ENCODE measurements at regions not wholly inside any gene's neighbourhood (a gene's known extent, or its start where the extent isn't known, plus 50 kb on each side); places are given as distances from the start of the nearest gene placed in this dataset.

DNA sequence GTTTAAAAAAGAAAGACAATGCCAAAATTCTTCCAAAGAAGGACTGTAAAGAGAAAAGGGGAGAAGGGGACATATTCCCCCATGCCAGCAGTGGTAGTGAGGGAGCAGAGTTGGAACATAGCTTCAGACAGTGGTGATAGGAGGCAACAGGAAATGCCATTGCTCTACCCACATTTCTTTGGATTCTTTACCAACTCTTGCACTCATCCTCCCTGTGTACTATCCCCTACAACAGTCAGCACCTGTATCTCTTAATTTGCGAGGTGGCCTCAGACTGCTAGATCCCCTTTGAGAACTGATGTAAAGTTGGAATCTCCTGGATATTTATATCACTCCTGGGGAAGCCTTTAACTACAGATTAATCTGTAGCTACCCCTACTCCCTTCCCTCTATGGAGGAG, 320.6 kb upstream of the PTGER4 start:
- TF ChIP-seq, protein P1, sequence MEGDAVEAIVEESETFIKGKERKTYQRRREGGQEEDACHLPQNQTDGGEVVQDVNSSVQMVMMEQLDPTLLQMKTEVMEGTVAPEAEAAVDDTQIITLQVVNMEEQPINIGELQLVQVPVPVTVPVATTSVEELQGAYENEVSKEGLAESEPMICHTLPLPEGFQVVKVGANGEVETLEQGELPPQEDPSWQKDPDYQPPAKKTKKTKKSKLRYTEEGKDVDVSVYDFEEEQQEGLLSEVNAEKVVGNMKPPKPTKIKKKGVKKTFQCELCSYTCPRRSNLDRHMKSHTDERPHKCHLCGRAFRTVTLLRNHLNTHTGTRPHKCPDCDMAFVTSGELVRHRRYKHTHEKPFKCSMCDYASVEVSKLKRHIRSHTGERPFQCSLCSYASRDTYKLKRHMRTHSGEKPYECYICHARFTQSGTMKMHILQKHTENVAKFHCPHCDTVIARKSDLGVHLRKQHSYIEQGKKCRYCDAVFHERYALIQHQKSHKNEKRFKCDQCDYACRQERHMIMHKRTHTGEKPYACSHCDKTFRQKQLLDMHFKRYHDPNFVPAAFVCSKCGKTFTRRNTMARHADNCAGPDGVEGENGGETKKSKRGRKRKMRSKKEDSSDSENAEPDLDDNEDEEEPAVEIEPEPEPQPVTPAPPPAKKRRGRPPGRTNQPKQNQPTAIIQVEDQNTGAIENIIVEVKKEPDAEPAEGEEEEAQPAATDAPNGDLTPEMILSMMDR (IDR thresholded peaks at IDR 0.05), result no peak
- no peak for TF ChIP-seq POLR2A (IDR thresholded peaks at IDR 0.05)
- TF ChIP-seq EP300 (IDR thresholded peaks at IDR 0.05; ENCODE audit: low read depth), result no peak

Measured in transverse colon (tissue), 3 donors.